Calu3 (cell line): ENCODE measurements at regions not wholly inside any gene's neighbourhood (a gene's known extent, or its start where the extent isn't known, plus 50 kb on each side); places are given as distances from the start of the nearest gene placed in this dataset.

ENCODE experiments used
- BruUV-seq: library from RNA; stranded (reverse); fragments of 400-500 nt; replicated peaks from 2 replicates; lab custom pipeline; 2021; lab: Mats Ljungman, UMichigan
- CTCF ChIA-PET: fragments of 300-600 bp; sonication (Branson Sonifier 250); formaldehyde crosslinking; loops from one replicate; lab custom pipeline; 2022; ENCODE audit warnings: antibody characterized with exemption; lab: Charles Lee
- DNase-seq: peaks from one replicate; pipeline ENCODE4 v3.0.0; 2022
- H3K27ac Mint-ChIP-seq: one replicate; pipeline ENCODE4 v1.8.0; 2022; ENCODE audit warnings: mixed read lengths; ENCODE audit not compliant: unreplicated experiment
- H3K27me3 Mint-ChIP-seq: one replicate; pipeline ENCODE4 v1.8.0; 2022; ENCODE audit warnings: mixed read lengths; ENCODE audit not compliant: unreplicated experiment
- H3K36me3 Mint-ChIP-seq: one replicate; pipeline ENCODE4 v1.8.0; 2022; ENCODE audit warnings: mild to moderate bottlenecking, moderate library complexity, mixed read lengths; ENCODE audit not compliant: insufficient read depth, unreplicated experiment
- H3K4me1 Mint-ChIP-seq: one replicate; pipeline ENCODE4 v1.8.0; 2022; ENCODE audit warnings: mild to moderate bottlenecking, low read depth, mixed read lengths; ENCODE audit not compliant: unreplicated experiment
- H3K4me3 Mint-ChIP-seq: one replicate; pipeline ENCODE4 v1.8.0; 2022; ENCODE audit warnings: mild to moderate bottlenecking, low read depth, moderate library complexity, mixed read lengths; ENCODE audit not compliant: unreplicated experiment
- H3K9me3 Mint-ChIP-seq: one replicate; pipeline ENCODE4 v1.8.0; 2022; ENCODE audit warnings: low read depth, mixed read lengths; ENCODE audit not compliant: unreplicated experiment
- intact Hi-C: fragments of 100-400 bp; cut with micrococcal nuclease; formaldehyde crosslinking; loops from one replicate; pipeline ENCODE4 v1.10.0; 2022; ENCODE audit not compliant: unreplicated experiment
- TF ChIP-seq, protein P1 (sequence below): fragments of 200-600 bp; IDR thresholded peaks from one replicate; pipeline ENCODE4 v1.8.0; 2022; ENCODE audit warnings: antibody characterized with exemption; ENCODE audit not compliant: unreplicated experiment

DNA sequence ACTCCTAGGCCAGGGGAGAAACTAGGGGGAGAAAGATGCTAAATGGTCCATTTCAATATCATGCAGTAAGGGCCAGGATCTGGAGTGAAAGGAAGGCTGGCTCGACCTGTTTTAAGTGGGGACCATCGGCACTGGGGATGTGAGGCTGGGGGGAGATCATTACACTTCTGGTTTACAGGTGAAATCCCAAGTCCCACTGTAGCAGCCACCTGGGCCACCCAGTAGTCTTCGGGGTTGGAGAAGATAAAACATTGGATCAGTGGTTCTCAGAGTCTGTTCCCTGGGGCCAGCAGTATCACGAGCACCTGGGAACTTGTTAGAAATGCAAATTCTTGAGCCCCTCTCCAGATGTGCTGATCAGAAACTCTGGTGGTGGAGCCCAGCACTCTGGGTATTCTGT lies 111.3 kb upstream of the ALDH1B1 start:
- intact Hi-C loops = no loop called here
- CTCF ChIA-PET = no interaction called here
- Mint-ChIP-seq H3K9me3 (no peaks in the 10 kb centered on the region), H3K27ac (no peak overlapping the region), H3K36me3 (no peaks in the 10 kb centered on the region), H3K27me3 (no peaks in the 10 kb centered on the region), H3K4me1 (no peaks in the 10 kb centered on the region), H3K4me3 (no peak overlapping the region)
- no peak for DNase-seq
- BruUV-seq = no TSS peak
- TF ChIP-seq, protein P1, sequence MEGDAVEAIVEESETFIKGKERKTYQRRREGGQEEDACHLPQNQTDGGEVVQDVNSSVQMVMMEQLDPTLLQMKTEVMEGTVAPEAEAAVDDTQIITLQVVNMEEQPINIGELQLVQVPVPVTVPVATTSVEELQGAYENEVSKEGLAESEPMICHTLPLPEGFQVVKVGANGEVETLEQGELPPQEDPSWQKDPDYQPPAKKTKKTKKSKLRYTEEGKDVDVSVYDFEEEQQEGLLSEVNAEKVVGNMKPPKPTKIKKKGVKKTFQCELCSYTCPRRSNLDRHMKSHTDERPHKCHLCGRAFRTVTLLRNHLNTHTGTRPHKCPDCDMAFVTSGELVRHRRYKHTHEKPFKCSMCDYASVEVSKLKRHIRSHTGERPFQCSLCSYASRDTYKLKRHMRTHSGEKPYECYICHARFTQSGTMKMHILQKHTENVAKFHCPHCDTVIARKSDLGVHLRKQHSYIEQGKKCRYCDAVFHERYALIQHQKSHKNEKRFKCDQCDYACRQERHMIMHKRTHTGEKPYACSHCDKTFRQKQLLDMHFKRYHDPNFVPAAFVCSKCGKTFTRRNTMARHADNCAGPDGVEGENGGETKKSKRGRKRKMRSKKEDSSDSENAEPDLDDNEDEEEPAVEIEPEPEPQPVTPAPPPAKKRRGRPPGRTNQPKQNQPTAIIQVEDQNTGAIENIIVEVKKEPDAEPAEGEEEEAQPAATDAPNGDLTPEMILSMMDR = no peak

DNA sequence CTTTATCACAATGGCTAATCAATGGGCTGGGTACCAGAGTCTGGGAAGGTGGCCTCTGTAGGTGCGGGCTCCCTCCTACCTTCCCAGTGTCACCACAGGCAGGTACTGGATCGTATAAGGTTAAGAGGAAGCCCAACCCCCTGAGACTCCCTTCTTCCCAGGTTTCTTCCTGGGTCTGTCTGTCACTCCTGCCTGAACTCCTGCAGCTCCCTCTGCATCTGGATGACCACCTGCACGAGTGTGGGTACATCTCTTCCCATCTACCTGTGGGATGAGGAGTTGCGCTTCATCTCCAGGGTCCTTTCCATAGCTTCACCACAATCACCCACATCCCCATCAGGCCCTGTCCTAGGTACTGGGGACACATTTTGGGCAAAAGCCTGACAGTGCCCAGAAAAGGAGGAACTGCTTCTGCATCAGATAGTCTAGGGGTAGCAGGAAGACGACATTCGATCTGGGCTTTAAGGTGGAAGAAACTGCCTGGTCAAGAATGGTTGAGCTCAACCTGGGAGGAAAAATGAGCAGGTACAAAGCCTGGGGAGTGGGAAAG lies 112.2 kb upstream of the ALDH1B1 start:
- H3K27me3 Mint-ChIP-seq = no peaks in the 10 kb centered on the region
- CTCF ChIA-PET = no interaction called here
- TF ChIP-seq, protein P1 = no peak

DNA sequence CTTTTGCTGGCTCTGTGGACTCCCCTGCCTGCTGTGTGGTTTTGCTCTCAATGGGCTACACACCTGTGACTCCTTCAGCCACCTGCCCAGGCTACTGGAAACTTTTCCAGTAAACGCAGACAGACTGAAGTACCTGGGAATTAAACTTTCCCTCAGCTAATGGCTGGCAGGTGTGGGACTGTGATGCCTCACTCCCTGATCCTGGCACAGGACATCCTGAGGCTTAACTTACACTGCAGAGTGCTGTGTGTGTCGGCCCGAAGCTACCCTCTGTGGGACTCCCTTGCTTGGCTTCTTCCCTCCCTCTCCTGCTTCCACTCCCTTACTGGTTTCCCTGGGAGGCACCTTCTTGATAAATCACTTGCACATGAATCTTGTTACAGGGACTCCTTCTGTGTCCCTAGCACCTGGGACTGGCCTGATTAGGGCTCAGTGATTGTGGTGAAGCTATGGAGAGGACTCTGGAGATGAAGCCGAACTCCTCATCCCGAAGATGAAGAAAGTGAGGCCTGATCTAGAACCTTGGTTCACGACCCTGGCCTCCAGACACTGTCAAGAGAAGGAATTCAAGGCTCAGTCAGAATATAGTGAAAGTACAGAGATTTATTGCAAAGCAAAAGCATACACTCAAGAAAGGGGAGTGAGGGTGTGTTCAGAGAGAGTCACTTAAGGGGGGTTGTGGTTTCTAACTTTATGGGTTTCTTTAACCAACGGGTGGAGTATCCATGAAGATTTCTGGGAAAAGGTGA lies 113.4 kb upstream of the ALDH1B1 start:
- intact Hi-C loops = no loop called here
- no peak for DNase-seq
- no TSS peak for BruUV-seq
- H3K4me1 Mint-ChIP-seq = no peaks in the 10 kb centered on the region
- no peaks in the 10 kb centered on the region for H3K27me3 Mint-ChIP-seq
- H3K4me3 Mint-ChIP-seq = no peak overlapping the region
- CTCF ChIA-PET = no interaction called here
- H3K9me3 Mint-ChIP-seq = no peaks in the 10 kb centered on the region
- no peaks in the 10 kb centered on the region for H3K36me3 Mint-ChIP-seq
- no peak overlapping the region for H3K27ac Mint-ChIP-seq
- TF ChIP-seq, protein P1 = no peak

More for the DNA sequence above, 112.2 kb upstream of the ALDH1B1 start:
- no peaks in the 10 kb centered on the region for H3K9me3 Mint-ChIP-seq
- no peaks in the 10 kb centered on the region for H3K4me1 Mint-ChIP-seq
- no peak overlapping the region for H3K4me3 Mint-ChIP-seq
- BruUV-seq = no TSS peak
- no peak overlapping the region for H3K27ac Mint-ChIP-seq
- no peak for DNase-seq
- no peaks in the 10 kb centered on the region for H3K36me3 Mint-ChIP-seq
- intact Hi-C loops = no loop called here

DNA sequence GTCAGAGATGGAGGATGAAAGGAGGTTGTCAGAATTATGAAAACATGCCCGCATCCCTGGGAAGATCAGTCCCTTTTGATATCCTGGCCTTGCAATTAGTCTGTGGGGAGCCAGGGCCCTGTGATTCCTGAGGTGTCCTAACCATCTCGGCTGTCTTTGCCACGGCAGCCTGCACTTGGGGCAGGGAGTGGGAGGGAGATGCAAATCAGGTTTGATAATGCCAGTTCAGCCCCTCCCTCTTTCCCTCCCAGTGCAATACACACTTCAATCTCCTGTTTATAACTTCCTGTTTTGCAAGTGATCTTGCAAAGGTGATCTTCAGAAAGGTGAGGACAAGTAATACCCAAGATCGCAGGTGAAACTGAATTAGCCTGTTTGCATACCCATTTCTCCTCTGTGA lies 114.0 kb upstream of the ALDH1B1 start:
- CTCF ChIA-PET = interaction anchor here (0.5 kb wide), 1 partner anchor 11 kb away, joined by 3 read pairs; no protein-coding TSS in a partner anchor
- Mint-ChIP-seq H3K4me1 (no peaks in the 10 kb centered on the region), H3K27ac (no peak overlapping the region), H3K27me3 (no peaks in the 10 kb centered on the region), H3K4me3 (no peak overlapping the region), H3K36me3 (no peaks in the 10 kb centered on the region), H3K9me3 (no peaks in the 10 kb centered on the region)
- intact Hi-C loops = no loop called here
- no peak for DNase-seq
- BruUV-seq = no TSS peak
- TF ChIP-seq, protein P1 = no peak
